Inferior parietal cortex (tissue), 1 donor: ENCODE measurements at regions not wholly inside any gene's neighbourhood (a gene's known extent, or its start where the extent isn't known, plus 50 kb on each side); places are given as distances from the start of the nearest gene placed in this dataset.
A peak's percentile ranks its signal among the peaks of the same experiment; 100 is the strongest.
"Not testable (repeated sequence)": the region's sequence is repeated elsewhere in the genome, so short reads cannot be mapped to it uniquely, and the experiment has no call there.

ENCODE experiments used
- DNase-seq: peaks from one replicate; pipeline ENCODE4 v3.0.0-alpha.2; 2016; ENCODE audit errors: extremely low spot score

DNA sequence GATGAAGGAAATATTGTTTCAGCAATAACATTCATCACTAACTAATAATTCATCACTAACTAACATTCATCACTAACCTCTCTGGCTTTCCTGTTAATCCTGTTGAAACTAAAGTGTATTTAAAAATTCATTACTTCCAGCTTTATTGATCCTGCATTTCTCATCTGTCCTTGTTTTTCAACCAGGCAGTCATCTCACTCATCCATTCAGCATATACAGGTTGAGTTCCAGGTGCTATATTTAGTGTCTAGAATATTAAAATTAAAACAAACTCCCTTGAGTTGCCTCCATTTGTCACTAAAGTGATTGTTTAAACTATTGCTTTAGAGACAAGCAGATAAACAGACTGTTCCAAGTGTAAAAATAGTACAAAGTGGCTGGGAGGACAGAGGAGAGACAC is 58.1 kb downstream of the ATXN7L3B start:
- DNase-seq: no peak

DNA sequence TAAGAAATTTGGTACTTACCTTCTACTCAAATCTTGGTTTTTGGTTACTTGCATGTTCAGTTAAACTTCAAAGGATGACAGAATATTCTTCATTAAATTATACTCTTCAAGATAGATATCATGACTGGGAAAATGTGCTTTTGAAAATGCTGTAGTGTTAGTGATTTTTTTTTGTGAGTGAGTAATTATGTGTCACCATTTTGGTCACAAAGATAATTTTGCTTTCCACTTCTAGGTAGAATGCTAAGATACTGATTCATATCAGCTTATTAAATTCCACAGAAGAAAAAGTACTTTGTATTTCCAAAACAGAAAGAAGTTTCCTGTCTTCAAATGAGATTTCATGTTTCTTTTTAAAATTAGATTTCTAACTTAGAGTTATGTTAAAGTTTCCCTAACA is 61.2 kb downstream of the ATXN7L3B start:
- no peak for DNase-seq

DNA sequence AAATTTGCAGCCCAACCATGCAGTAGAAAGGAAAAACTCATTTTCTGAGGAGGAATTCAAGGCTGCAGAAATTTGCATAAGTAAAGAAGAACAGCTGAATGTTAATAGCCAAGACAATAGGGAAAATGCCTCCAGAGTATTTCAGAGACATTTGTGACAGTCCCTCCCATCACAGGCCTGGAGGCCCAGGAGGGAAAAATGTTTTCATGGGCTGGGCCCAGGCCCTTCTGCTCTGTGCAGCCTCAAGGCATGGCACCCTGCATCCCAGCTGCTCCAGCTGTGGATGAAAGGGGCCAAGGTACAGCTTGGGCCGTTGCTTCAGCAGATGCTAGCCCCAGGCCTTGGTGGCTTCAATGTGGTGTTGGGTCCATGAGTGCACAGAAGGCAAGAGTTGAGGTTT is 62.3 kb downstream of the ATXN7L3B start:
- no peak for DNase-seq

DNA sequence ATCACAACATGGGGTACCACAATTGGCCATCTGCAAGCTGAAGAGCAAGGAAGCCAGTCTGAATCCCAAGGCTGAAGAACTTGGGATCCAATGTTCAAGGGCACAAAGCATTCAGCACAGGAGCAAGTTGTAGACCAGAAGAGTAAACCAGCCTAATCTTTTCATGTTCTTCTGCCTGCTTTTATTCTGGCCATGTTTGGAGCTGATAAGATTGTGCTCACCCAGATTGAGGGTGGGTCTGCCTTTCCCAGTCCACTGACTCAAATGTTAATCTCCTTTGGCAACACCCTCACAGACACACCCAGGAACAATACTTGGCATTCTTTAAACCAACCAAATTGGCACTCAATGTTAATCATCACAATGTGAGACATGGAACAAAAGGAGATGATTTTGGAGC is 63.2 kb downstream of the ATXN7L3B start:
- not testable (repeated sequence) for DNase-seq

DNA sequence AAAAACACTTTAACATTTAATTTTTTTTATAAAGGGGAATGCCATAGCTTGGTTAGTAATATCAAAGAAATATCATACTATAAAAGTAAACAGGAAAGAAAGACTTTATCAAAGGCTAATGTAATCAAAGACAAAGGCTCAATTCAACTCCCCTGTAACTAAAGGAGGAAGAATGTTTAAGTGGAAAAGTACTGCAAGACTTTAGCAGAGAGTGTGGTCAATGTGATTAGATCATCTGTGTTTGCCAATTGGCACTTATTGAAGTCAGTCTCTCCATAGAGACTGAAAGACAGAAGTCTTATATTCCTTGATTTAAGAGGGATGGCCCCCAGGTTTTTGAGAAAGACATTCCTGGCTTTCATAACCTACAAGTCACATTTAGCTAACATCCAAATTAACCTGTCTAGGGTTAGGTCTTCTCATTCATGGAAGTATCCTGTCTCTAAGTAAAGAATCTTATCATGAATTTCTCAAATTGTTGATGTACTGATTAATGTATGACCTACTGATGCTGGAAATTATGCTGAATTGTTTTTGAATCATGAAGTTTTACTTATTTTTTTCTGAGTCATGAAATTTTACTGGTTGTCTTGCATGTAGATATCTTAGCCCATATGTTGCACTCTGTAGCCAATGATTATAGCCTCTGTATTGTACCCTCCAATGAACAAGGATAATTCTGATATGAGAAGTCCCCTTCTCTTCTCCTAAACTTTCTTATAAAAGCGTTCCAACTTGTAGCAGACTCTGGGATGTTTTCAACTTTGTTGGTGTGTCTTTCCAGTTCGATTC is 65.4 kb downstream of the ATXN7L3B start:
- DNase-seq: no peak

DNA sequence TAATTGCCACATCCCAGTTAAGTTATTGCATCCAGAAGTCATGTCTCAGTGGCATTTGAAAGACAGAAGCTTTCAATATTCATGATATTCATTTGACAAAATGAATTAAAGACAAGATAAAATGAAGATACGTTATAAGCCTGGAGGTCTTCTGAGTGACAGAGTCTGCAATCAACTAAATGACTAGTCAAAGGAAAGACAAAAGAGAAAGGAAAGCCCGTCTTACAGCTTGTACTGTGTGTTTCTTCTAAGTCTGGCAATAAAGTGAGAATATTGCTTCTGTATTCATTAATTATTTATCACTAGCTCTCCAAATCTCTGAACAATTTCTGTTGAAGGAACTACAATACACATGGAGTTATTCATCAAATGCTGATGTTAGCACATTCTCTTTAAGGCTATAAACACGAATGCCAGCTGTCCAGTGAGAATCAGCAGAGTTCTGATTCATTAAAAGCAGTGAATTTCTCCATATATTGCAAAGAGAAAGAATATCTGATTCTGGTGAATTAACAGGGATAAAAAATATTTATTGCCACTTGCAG is 70.7 kb downstream of the ATXN7L3B start:
- no peak for DNase-seq

DNA sequence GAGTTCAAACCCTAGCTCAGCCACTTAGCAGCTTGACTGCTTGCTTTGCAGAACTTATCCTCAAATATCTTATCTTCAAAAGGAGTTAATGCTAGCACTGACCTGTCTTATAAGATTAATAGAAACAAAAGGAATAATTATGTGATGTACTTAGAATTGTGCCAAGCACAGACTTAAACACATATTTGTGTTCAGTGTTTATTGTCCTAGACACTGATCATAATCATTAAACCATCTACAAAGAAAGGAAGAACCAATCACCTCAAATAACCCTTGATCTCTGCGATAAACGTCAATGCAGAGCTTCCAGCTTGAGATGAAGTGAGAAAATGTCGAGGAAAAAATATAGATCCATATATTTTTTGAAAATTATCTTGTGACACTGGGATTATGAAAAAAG is 73.1 kb downstream of the ATXN7L3B start:
- DNase-seq: no peak

DNA sequence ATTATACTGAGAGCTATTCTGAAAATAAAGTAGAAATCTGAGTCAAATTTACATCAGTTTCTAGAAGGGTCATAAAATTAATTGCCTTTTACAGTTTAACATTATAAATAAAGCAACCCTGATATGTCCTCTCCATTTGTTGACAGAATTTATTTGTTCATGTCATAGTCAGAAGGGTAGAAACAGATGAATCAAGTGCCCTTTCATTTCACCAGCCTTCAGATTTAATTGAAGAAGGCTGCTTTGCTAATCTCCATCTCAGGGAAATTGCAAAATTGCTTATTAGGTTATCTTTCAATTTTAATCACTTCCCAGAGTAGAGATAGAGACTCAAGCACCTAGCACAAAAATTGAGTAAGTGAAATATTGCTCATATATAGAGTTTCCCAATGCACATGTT is 76.8 kb downstream of the ATXN7L3B start:
- DNase-seq: no peak

DNA sequence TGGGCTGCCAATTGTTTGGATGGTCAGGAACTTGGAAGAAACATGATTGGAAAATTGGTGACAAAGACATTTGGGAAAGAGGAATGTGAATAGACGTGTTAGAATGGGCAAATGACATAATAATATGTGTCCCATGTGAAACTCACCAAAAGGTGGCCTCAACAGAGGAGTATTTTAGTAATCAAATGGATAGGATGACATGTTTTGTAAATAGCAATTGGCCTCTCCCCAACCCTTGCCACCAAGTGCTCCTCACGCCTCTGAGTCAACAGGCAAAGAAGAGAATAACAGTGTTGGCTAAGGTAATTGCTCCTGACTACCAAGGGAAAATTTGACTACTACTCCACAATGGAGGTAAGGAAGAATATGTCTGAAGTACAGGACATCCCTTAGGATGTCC is 81.4 kb downstream of the ATXN7L3B start:
- DNase-seq: no peak

DNA sequence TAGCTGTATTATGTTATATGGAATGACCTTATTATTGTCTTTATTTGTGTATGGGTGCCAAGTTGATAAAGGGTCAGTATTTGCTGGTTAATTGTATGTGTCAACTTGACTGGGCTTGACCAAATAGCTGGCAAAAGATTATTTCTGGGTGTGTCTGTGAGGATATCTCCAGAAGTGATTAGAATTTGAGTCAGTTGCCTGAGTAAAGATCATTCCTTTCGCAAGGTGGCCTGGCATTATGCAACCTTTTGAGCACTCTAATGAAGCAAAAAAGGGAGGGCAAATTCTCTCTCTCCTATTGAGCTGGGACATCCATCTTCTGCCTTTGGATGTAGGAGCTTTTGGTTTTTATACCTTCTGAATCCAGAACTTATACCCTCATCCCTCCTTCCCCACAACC is 82.2 kb downstream of the ATXN7L3B start:
- DNase-seq: no peak

DNA sequence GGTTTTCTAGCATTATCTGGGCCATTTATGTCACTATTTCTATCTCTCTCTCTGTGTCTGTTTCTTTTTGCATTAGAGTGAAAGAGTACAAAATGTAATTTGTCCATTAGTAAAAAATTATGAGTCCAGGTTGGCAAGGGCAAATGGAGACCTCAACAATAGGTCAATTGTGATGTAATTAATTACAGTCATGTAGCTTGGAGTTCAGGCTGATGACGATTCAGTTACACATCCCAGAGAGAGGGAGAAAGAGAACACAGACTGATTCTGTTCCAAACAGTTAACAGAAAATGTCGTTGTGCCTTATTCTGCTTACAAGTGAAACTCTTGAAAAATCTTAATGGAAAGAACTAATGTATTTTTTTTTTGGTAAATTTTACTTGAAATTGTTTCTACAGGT is 83.3 kb downstream of the ATXN7L3B start:
- no peak for DNase-seq

DNA sequence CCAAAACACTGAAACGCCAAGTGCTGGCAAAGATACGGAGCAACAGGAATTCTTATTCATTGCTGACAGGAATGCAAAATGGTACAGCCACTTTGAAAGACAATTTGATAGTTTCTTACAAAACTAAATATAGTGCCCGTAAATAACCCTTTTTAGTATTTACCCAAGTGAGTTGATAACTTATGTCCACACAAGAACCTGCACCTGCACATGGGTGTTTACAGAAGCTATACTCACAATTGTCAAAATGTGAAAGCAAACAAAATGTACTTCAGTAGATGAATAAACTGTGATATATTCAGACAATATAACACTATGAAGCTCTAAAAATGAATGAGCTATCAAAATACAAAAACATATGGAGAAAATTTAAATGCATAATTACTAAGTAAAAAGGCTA is 86.6 kb downstream of the ATXN7L3B start:
- no peak for DNase-seq

DNA sequence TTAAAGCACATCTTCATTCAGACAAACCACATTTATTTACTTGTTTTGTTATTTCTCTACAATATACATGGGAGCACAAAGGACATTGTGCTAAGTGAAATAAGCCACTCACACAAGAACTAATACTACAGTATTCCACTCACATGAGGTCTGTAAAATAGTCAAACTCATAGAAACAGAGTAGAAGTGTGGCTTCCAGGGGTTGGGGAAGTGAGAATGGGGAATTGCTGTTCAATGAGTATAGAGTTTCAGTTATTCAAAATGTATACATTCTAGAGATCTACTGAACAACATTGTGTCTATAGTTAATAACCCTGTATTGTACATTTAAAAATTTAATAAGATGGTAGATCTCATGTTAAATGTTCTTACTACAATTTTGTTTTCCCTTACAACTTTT is 88.8 kb downstream of the ATXN7L3B start:
- DNase-seq: no peak

DNA sequence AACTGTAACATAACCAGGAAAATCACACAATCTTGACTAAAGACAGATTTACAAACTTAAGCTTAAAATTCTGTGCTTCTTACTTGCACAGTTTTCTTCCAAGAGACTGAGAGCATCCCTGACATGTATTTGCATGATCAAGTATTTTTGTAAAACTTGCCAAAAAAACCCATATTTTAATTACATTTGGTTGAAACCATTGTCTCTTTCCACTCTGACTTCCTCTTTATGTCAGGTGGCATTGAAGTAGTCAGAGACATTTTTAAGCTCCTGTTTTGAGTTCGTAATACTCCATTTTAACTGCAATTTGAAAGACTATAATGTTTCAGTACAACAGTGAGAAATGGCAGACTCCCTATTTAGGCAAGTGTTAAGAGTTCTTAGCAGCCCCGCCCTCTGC is 103.6 kb downstream of the ATXN7L3B start:
- DNase-seq: no peak

DNA sequence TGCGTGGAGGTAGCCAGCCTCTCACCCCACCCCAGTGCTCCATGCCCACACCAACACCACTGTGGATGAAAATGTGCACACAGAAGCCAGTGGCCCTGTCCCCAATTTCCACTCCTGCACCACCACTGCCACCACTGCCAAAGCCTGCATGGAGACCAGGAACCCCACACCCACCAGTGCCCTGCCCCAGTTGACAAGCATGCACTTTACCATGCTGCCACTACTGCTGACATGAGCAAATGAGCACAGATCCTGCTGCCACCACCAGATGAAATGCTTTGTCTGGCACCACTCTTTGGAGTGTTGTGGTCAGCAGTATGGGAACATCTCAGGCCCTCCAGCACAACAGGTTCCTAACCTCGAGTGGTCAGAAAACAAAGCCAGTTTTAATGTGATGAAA is 104.1 kb downstream of the ATXN7L3B start:
- no peak for DNase-seq

DNA sequence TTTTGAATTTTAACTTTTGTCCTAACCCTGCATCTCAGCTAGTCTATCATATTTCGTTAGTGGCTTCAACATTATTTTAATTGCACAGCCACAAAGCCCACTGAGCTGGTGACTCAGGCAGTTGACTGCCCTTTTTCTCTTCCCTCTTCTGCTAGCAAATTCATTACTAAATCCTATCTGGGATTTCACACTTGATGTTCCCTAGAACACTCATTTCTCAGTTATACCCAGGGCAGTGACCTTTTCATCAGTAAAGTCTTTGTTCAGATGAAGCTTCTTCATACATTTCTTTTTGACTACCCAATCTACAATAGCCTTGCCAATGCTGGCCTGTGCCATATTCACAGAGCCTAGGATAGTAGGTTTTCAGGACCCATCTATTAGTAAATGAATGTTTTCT is 107.0 kb downstream of the ATXN7L3B start:
- DNase-seq: no peak

DNA sequence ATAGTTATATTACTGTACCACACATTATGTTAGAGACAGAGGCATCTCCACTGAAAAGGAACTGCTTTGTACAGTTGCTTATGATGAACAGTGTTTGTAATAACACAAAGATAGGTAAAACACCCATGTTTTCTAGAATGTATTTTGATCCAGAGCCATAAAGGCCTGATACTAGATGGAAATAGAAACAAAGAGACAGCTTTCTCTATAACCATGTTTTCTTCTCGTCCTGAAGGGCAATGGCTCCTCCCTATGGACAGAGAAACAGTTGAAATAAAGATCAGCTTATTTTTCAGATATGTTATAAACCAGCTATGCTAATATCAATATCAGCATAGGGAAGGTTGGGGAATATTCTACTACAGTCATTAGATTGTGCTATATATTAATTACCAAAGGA is 109.2 kb downstream of the ATXN7L3B start:
- DNase-seq: peak; percentile 66

DNA sequence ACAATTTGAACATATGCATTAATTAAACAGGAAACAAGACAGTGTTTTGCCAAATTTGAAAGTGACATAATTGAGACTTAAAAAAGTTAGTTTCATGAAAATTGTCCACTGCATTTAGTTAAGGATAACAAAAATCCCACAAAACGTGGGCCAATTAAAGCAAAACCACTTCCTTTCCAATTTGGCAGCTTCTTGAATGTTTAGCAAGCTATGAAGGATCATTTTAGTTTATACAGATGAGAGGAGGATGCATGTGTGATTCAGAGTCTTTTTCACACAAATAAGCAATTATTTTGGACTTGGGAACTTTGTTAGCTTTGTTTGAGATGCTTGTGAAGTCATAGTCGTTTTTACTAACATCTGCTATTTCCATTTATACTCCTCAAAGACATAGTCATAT is 109.6 kb downstream of the ATXN7L3B start:
- DNase-seq: peak; percentile 44

DNA sequence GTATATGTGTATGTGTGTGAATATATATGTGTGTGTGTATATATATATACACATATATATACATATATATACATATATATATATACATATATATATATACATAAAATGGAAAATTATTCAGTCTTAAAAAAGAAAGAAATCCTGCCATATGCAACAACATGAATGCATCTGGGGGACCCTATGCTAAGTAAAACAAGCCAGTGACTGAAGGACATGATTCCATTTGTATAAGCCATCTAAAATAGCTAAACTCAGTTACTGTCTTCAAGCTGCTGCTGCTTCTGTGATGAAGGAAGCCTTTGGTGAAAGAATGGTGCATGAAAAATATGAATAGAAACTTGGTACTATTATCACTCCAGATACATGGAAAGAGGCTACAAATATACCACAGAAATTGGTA is 118.6 kb downstream of the ATXN7L3B start:
- no peak for DNase-seq

DNA sequence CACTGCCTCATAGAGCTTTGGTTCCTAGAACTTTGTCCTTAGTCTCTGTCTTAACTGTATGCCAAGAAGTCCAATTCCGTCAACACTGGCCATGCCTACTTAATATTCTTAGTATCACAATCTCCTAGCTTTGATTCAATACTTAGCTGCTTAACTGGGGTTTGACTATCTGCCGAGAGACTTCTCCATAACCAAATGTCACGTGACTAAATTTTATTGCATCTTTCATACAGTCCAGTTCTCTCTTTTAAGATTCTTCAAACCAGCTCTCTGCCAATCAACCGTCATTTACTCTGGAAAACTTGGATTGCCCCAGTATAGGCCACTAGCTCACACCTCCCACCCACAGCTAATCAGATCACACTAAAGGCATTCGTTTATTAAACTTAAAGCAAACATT is 122.8 kb downstream of the ATXN7L3B start:
- no peak for DNase-seq

DNA sequence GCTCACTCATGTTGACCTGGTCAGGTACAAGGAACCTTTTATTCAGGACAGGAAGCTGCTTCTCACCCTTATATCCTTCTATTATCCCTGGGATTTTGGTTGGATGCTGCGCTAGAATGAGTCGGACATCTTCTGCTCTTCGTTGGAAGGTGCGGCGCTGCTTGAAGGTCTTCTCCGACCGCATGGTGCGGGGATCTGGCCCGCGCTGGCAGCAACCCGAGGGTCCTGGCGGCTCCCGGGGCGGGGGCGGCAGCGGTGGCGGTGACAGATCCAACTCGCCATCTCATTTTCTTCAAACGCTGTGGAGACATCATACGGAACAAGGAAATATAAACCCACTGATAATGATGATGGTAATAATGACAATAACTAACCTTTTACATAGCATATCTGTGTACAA is 126.3 kb downstream of the ATXN7L3B start:
- no peak for DNase-seq

DNA sequence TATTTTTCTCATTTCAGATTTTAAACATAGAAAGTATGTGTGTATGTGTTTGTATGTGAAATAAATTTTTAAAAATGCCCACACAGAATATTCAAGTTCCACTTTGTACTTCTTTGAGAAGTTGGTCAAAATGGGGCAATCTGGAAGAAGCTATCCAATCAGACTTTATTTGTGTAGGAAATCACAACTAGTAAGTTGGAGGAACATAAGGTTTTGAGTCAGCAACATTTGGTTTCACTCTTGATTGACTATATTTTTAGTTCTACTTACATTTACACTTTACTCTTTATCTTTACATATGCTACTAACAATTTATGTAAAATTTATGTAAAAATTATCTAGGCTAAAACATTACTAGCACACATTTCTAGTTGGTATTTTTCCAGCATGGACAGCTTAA is 128.1 kb downstream of the ATXN7L3B start:
- no peak for DNase-seq

DNA sequence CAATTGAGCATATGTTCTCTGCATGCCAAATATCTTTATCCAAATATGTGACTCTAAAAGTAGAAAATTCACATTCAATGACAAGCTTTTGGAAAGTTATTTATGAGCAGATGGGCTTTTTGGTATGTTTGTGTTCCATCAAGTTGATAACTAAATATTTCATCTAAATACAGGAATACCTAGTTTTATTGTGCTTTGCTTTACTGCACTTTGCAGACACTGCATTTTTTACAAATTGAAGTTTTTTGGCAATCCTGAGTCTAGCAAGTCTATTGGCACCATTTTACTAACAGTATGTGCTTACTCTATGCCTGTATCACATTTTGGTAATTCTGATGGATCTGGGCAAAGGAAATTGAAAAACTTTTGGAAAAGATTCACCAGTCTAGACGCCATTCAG is 133.8 kb downstream of the ATXN7L3B start:
- no peak for DNase-seq

DNA sequence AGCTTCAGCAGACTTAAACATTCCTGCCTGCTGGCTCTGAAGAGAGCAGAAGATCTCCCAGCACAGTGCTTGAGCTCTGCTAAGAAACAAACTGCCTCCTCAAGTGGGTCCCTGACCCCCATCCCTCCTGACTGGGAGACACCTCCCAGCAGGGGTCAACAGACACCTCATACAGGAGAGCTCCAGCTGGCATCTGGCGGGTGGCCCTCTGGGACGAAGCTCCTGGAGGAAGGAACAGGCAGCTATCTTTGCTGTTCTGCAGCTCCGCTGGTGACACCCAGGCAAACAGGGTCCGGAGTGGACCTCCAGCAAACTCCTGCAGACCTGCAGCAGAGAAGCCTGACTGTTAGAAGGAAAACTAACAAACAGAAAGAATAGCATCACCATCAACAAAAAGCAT is 139.3 kb downstream of the ATXN7L3B start:
- DNase-seq: not testable (repeated sequence)
